H9 (cell line): ENCODE measurements at regions not wholly inside any gene's neighbourhood (a gene's known extent, or its start where the extent isn't known, plus 50 kb on each side); places are given as distances from the start of the nearest gene placed in this dataset.

Experiments
- DNase-seq: peaks from one replicate; pipeline ENCODE4 v3.0.0-alpha.2; 2017
- H2AFZ ChIP-seq: one replicate; pipeline ENCODE4 v1.6.1; 2013; ENCODE audit warnings: mild to moderate bottlenecking, low read length, control low read depth, moderate library complexity
- H2AK5ac ChIP-seq: 2 replicates; pipeline ENCODE4 v1.6.1; 2013; ENCODE audit warnings: low read length, control low read depth, mixed read lengths; ENCODE audit not compliant: insufficient read length
- H2BK120ac ChIP-seq: one replicate; pipeline ENCODE4 v1.6.1; 2013; ENCODE audit warnings: low read depth, mild to moderate bottlenecking, low read length, control low read depth, inconsistent platforms; ENCODE audit not compliant: poor library complexity, severe bottlenecking
- H2BK12ac ChIP-seq: 2 replicates; pipeline ENCODE4 v1.6.1; 2013; ENCODE audit warnings: low read length, control low read depth, mixed read lengths, low read depth; ENCODE audit not compliant: insufficient read length
- H2BK15ac ChIP-seq: 2 replicates; pipeline ENCODE4 v1.6.1; 2013; ENCODE audit warnings: low read depth, low read length, control low read depth
- H2BK20ac ChIP-seq: one replicate; pipeline ENCODE4 v1.6.1; 2013; ENCODE audit warnings: low read depth, mild to moderate bottlenecking, low read length, control low read depth, inconsistent platforms; ENCODE audit not compliant: poor library complexity, severe bottlenecking
- H2BK5ac ChIP-seq: 2 replicates; pipeline ENCODE4 v1.6.1; 2013; ENCODE audit warnings: low read length, control low read depth, mixed read lengths; ENCODE audit not compliant: insufficient read length
- H3K14ac ChIP-seq: 2 replicates; pipeline ENCODE4 v1.6.1; 2013; ENCODE audit warnings: low read length, control low read depth; ENCODE audit not compliant: insufficient read depth
- H3K18ac ChIP-seq: 2 replicates; pipeline ENCODE4 v1.6.1; 2013; ENCODE audit warnings: low read depth, mild to moderate bottlenecking, mixed read lengths, low read length, control low read depth; ENCODE audit not compliant: insufficient read length
- H3K23ac ChIP-seq: 2 replicates; pipeline ENCODE4 v1.6.1; 2013; ENCODE audit warnings: low read length, control low read depth, mixed read lengths, low read depth; ENCODE audit not compliant: insufficient read length
- H3K23me2 ChIP-seq: 2 replicates; pipeline ENCODE4 v1.6.1; 2013; ENCODE audit warnings: low read depth, mild to moderate bottlenecking, mixed read lengths, low read length, control low read depth; ENCODE audit not compliant: insufficient read length, poor library complexity, severe bottlenecking
- H3K27ac ChIP-seq: 2 replicates; pipeline ENCODE4 v1.5.1; 2013; ENCODE audit warnings: low read length, control low read depth, mixed read lengths, low read depth; ENCODE audit not compliant: insufficient read length
- H3K27me3 ChIP-seq: 2 replicates; pipeline ENCODE4 v1.6.1; 2013; ENCODE audit warnings: low read length, control low read depth, inconsistent platforms; ENCODE audit not compliant: insufficient read depth
- H3K4ac ChIP-seq: 2 replicates; pipeline ENCODE4 v1.6.1; 2013; ENCODE audit warnings: low read depth, mild to moderate bottlenecking, control low read depth, inconsistent platforms, low read length, moderate library complexity
- H3K4me1 ChIP-seq: 2 replicates; pipeline ENCODE4 v1.6.1; 2013; ENCODE audit warnings: low read length, control low read depth, inconsistent platforms; ENCODE audit not compliant: insufficient read depth
- H3K4me2 ChIP-seq: 2 replicates; pipeline ENCODE4 v1.6.1; 2013; ENCODE audit warnings: low read length, control low read depth, mixed read lengths; ENCODE audit not compliant: insufficient read length, insufficient read depth
- H3K56ac ChIP-seq: 2 replicates; pipeline ENCODE4 v1.6.1; 2013; ENCODE audit warnings: low read depth, mild to moderate bottlenecking, mixed read lengths, low read length, control low read depth; ENCODE audit not compliant: insufficient read length
- H3K79me1 ChIP-seq: 2 replicates; pipeline ENCODE4 v1.6.1; 2013; ENCODE audit warnings: low read depth, mild to moderate bottlenecking, moderate library complexity, low read length, control low read depth, inconsistent platforms; ENCODE audit not compliant: insufficient read depth, poor library complexity, severe bottlenecking
- H3K79me2 ChIP-seq: 2 replicates; pipeline ENCODE4 v1.6.1; 2013; ENCODE audit warnings: low read length, control low read depth, inconsistent platforms; ENCODE audit not compliant: insufficient read depth
- H3K9ac ChIP-seq: 2 replicates; pipeline ENCODE4 v1.6.1; 2013; ENCODE audit warnings: low read length, control low read depth, mixed read lengths; ENCODE audit not compliant: insufficient read length; ENCODE audit errors: extremely low read depth
- H3K9me3 ChIP-seq: one replicate; pipeline ENCODE4 v1.6.1; 2013; ENCODE audit warnings: low read depth, low read length, inconsistent platforms; ENCODE audit not compliant: control insufficient read depth
- H3T11ph ChIP-seq: one replicate; pipeline ENCODE4 v1.6.1; 2013; ENCODE audit warnings: mild to moderate bottlenecking, low read length, control low read depth, inconsistent platforms
- H4K20me1 ChIP-seq: one replicate; pipeline ENCODE4 v1.6.1; 2013; ENCODE audit not compliant: control insufficient read depth, insufficient read length, insufficient read depth
- H4K5ac ChIP-seq: 2 replicates; pipeline ENCODE4 v1.6.1; 2013; ENCODE audit warnings: low read depth, mild to moderate bottlenecking, mixed read lengths, low read length, control low read depth; ENCODE audit not compliant: insufficient read length
- H4K8ac ChIP-seq: replicated peaks from 2 replicates; pipeline ENCODE4 v1.6.1; 2013; ENCODE audit warnings: low read length, control low read depth, mixed read lengths, low read depth; ENCODE audit not compliant: insufficient read length
- H4K91ac ChIP-seq: 2 replicates; pipeline ENCODE4 v1.6.1; 2013; ENCODE audit warnings: low read depth, mild to moderate bottlenecking, moderate library complexity, mixed read lengths, low read length, control low read depth; ENCODE audit not compliant: insufficient read length
- H3K27ac Mint-ChIP-seq, 3 experiments: 2 replicates in 2 of 3; 3 replicates in 1 of 3; pipeline ENCODE4 v1.8.0; 2020 to 2021; ENCODE audit warnings: mixed read lengths in 3 of 3, mild to moderate bottlenecking in 1 of 3, moderate library complexity in 1 of 3
- H3K27me3 Mint-ChIP-seq: 2 replicates; pipeline ENCODE4 v1.8.0; 2021; ENCODE audit warnings: low read depth, mild to moderate bottlenecking, moderate library complexity, mixed read lengths
- H3K36me3 Mint-ChIP-seq, 3 experiments: 2 replicates in 2 of 3; 3 replicates in 1 of 3; pipeline ENCODE4 v1.8.0; 2020 to 2021; ENCODE audit warnings: low read depth in 3 of 3, mixed read lengths in 3 of 3; ENCODE audit not compliant: insufficient read depth in 1 of 3
- H3K4me1 Mint-ChIP-seq, 2 experiments: 2 replicates each; pipeline ENCODE4 v1.8.0; 2020; ENCODE audit warnings: mixed read lengths in 2 of 2
- H3K4me3 Mint-ChIP-seq, 2 experiments: 2 replicates in 1 of 2; 3 replicates in 1 of 2; pipeline ENCODE4 v1.8.0; 2020 to 2021; ENCODE audit warnings: mild to moderate bottlenecking in 2 of 2, mixed read lengths in 2 of 2, moderate library complexity in 1 of 2
- H3K9me3 Mint-ChIP-seq, 2 experiments: 2 replicates in 1 of 2; 3 replicates in 1 of 2; pipeline ENCODE4 v1.8.0; 2020; ENCODE audit warnings: mild to moderate bottlenecking in 2 of 2, mixed read lengths in 2 of 2, moderate library complexity in 1 of 2
- WGBS: extraction: QIAGEN DNeasy Blood & Tissue Kit; methylation state at CpG from one replicate; pipeline ENCODE4 v1.1.7; 2013; ENCODE audit warnings: missing lambda C conversion rate, low lambda C conversion rate, mixed read lengths; ENCODE audit not compliant: insufficient read length; ENCODE audit errors: extremely low coverage; 5-methylcytosine and 5-hydroxymethylcytosine counted together
- TF ChIP-seq, protein P1 (sequence below): fragments of 200-600 bp; sonication (generic); conservative IDR thresholded peaks from 3 replicates; pipeline ENCODE4 v1.8.0; 2021; ENCODE audit warnings: antibody characterized with exemption, mild to moderate bottlenecking

DNA sequence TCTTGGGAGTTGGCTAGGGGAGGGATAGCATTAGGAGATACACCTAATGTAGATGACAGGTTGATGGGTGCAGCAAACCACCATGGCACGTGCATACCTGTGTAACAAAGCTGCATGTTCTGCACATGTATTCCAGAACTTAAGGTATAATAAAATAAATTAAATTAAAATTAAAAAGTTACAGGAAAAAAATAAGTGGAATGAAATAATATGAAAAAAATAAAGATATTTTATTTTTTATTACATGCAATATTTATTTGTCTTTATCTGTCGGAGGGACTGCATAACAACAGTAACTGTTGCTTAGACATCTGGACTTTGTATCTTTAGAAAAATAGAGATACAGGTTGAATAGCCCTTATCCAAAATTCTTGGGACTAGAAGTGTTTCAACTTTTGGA, 597.4 kb upstream of the CCDC179 start:
- Histone ChIP-seq H4K5ac (no peak overlapping the region), H2BK5ac (no peak overlapping the region), H2BK20ac (no peak overlapping the region), H2AK5ac (no peak overlapping the region), H2AFZ (no peak overlapping the region), H4K20me1 (no peaks in the 10 kb centered on the region), H3K27me3 (no peaks in the 10 kb centered on the region), H2BK15ac (no peak overlapping the region), H3K18ac (no peak overlapping the region), H3K9me3 (no peaks in the 10 kb centered on the region), H3K4me2 (no peak overlapping the region), H3K4ac (no peak overlapping the region), H4K8ac (no peak overlapping the region), H3K9ac (no peak overlapping the region), H3T11ph (no peak overlapping the region), H3K23me2 (no peaks in the 10 kb centered on the region), H4K91ac (no peak overlapping the region), H3K14ac (no peak overlapping the region), H3K23ac (no peak overlapping the region), H3K79me2 (no peaks in the 10 kb centered on the region), H3K79me1 (no peaks in the 10 kb centered on the region), H3K56ac (no peak overlapping the region), H2BK120ac (no peak overlapping the region), H3K4me1 (no peaks in the 10 kb centered on the region), H2BK12ac (no peak overlapping the region), H3K27ac (no peak overlapping the region)
- Mint-ChIP-seq H3K9me3 (no peaks in the 10 kb centered on the region), H3K4me3 (no peak overlapping the region), H3K4me1 (peaks cover 0 to 2% of the 10 kb centered on the region in 2 experiments; a peak in 1 of 4 replicates), H3K27ac (no peak overlapping the region), H3K36me3 (no peaks in the 10 kb centered on the region), H3K27me3 (no peaks in the 10 kb centered on the region)
- WGBS = no CpG with 5 or more reads among the region's 2 CpGs
- DNase-seq = no peak
- TF ChIP-seq, protein P1, sequence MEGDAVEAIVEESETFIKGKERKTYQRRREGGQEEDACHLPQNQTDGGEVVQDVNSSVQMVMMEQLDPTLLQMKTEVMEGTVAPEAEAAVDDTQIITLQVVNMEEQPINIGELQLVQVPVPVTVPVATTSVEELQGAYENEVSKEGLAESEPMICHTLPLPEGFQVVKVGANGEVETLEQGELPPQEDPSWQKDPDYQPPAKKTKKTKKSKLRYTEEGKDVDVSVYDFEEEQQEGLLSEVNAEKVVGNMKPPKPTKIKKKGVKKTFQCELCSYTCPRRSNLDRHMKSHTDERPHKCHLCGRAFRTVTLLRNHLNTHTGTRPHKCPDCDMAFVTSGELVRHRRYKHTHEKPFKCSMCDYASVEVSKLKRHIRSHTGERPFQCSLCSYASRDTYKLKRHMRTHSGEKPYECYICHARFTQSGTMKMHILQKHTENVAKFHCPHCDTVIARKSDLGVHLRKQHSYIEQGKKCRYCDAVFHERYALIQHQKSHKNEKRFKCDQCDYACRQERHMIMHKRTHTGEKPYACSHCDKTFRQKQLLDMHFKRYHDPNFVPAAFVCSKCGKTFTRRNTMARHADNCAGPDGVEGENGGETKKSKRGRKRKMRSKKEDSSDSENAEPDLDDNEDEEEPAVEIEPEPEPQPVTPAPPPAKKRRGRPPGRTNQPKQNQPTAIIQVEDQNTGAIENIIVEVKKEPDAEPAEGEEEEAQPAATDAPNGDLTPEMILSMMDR = no peak
